GM19438 (cell line): ENCODE measurements at regions not wholly inside any gene's neighbourhood (a gene's known extent, or its start where the extent isn't known, plus 50 kb on each side); places are given as distances from the start of the nearest gene placed in this dataset.

Source experiments
- ATAC-seq: cut with Tn5 transposase; IDR thresholded peaks from one replicate; pipeline ENCODE4 v1.9.1; 2021; ENCODE audit warnings: low read depth; ENCODE audit not compliant: unreplicated experiment

- ATAC-seq, result no peak
Observed at GRCh38 chr16:73262931-73263330, 215.0 kb upstream of the ZFHX3 start.

GRCh38 chr16:73255031-73255430 lies 207.1 kb upstream of the ZFHX3 start:
- ATAC-seq, result no peak

GRCh38 chr16:73253922-73254480 lies 206.1 kb upstream of the ZFHX3 start:
- no peak for ATAC-seq

GRCh38 chr16:73252446-73252845 lies 204.5 kb upstream of the ZFHX3 start:
- ATAC-seq, result no peak

DNA sequence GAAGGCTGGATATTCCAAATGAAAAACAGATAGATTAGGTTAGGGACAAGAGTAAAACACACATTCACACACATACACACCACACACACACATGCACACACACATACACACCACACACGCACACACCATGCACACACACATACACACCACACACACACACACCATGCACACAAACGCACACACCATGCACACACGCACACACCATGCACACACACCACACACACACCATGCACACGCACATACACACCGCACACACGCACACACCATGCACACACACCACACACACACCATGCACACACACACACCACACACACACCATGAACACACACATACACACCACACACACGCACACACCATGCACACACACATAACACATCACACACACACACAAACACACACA lies 203.7 kb upstream of the ZFHX3 start:
- ATAC-seq, result no peak

DNA sequence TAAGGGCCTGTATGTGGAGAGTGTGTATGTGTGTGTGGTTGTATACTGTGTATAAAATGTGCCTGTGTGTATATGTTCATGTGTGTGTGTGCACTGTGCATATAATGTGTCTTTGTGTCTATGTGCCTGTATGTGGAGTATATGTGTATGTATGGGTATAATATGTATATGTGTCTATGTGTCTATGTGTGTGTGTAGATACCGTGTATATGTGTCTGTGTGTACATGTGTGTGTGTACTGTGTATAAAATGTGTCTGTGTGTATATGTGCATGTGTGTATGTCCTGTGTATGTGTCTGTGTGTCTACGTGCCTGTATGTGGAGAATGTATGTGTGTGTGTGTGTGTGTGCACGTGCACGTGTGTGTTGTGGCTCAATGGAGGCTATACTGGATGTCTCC lies 200.4 kb upstream of the ZFHX3 start:
- no peak for ATAC-seq

DNA sequence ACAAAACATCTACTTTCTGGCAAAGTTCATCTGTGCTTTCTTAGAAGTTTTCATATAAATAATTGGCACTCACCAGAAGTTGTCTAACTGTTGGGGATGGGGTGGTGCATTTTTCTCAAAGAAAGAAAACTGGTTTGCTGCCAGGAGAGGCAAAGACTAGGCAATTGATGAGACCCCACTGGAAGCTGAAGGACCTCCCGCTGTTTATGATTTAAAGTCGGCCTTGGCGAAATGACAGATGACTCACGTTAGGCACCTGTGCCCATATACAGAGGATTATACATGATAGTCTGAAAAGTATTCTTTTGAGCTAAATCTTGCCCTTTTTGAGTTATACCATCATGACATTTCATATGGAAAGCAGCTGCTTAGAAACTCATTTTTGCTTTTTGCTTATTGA lies 193.0 kb upstream of the ZFHX3 start:
- ATAC-seq, result no peak

DNA sequence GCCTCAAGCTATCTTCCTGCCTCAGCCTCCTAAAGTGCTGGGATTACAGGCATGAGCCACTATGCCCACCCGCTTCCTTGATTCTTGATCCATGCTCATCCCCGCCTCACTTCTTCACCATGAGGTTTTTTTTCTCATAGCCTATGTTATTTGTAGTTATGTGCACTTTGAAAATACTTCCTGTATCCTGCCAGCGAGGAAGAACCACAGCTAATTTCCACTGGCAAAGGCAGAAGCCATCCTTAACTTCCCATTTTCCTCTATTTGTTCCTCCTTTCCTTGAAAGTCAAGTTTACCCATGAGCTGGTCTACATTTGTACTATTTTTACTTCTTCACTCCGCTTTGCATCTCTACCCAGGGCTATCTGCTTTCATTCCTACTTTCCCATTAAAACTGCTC lies 189.7 kb upstream of the ZFHX3 start:
- ATAC-seq, result no peak

GRCh38 chr16:73234496-73234895 lies 186.6 kb upstream of the ZFHX3 start:
- no peak for ATAC-seq

DNA sequence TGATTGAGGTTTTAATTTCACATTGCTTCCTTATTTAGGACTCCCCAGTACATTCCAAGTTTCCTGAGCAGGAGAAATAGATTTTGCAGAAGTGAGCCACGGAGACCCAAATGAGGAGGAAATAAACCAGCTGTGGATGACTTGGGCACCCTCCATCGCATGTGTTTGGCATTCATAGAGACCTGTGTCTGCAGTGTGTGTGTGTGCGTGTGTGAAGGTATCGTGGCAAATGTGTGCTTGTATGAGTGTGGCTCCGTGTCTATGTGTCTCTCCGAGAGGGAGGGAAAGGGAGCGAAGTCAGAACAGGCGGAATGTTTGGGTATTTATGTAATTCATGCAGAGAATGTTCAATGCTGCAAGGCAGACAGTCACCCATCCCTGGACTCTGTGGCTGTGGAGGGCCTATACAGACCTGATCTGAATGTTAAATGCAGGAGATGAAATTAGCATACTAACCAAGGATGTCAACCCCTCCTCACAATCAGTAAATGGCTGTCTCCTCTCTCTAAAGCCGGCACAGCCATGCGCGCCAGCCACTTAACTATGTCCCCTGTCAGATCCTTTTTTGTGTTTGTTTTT lies 186.0 kb upstream of the ZFHX3 start:
- no peak for ATAC-seq

DNA sequence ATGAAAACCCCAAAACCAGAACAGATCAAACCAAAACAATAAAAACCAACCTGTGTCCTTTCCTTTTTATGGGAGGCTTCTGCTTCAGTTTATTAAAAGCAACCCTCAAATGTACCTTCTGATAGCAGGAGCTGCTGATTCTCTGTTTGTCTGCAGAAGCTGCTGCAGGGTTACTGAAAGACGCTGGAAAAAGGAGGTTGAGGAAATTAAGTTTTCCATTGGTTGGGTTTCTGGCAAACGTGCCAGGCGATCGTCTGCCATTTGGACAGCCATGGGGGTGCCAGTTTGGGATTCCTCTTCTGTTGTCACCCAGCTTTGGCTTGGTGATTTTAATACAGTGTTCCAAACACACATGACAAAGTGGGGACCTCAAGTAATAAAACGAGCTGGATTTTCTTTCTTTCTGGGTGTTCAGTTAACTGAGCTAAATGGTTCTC lies 185.4 kb upstream of the ZFHX3 start:
- no peak for ATAC-seq

DNA sequence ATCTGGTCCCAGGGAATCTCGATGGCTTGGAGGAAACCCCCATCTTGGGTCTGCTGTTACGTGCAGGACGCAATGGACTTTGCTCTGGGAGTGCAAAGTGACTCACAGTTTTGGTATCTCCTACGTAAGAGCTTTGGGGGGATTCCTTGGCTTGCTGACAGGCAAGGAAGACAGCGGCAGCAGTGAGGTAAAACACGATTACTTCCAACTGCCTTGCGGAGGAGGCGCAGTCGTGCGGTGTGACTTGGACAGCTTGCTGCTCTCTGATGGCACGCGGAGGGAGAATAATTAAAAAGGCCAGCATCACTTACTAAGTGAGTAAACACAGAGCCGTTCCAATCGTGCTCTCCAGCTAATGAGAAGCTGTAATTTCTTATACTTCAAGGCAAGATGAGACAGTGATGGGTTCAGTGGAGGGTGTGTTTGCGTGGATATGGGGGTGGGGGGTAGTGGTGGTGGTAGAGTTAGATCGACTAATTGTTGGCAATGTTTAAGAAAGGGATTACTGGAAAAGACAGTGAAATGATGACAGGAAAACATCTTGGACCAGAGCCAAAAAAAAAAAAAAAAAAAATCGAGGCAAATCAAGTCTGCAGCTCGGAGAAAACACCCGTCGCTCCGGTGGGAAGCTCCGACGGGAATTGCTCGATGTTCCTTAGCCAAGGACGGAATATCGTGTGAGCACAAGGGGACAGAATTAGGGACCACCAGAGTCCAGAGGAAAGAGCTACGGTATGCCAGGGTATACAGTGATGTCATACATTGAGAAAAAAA lies 184.8 kb upstream of the ZFHX3 start:
- no peak for ATAC-seq

DNA sequence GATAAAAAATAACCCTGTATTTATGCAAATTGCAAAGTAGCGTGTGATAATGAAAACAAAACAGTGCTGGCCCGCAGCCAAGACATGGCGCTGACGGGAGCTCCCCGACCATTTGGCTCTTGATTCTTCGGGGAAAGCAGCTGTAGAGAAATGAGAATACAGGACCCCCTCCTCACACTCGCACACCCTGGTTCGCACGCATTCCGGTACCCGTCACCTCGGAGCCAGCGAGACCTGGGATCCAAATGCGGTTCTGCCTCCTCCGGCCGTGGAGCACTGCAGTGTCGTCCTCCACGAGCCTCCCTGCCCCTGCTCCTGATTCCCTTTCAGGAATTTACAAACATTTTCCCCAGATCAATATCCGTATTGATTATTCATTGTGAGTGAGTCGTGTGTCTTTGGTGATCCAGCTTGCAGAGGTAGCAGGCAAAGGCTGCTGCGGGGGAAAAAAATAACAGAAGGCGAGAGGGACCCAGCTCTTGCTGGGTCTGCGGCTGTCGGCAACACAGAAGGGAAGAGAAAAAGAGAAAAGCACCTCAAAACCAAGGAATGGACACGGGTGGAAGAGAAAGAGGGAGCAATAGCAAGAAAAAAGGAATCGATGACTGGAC lies 184.1 kb upstream of the ZFHX3 start:
- ATAC-seq, result no peak

DNA sequence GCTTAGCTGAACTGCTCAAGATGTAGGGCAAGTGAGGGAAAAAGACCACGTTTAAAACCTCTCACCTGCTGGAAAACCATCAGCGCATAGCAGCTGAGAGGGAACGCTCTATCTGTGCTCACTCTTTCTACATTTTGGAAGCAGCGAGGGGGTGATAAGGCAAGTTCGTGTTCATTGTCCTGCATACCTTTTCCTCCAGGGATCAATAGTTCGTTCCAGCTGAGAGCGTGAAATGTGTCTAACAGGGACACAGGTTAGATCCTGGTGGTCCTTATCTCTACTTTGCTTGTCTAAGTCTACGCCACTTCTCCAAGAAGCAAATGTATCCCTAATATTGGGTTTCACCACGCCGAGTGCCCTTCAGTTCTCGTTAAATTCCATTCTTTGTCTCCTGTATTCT lies 183.5 kb upstream of the ZFHX3 start:
- ATAC-seq, result no peak

GRCh38 chr16:73230651-73231050 lies 182.7 kb upstream of the ZFHX3 start:
- no peak for ATAC-seq

DNA sequence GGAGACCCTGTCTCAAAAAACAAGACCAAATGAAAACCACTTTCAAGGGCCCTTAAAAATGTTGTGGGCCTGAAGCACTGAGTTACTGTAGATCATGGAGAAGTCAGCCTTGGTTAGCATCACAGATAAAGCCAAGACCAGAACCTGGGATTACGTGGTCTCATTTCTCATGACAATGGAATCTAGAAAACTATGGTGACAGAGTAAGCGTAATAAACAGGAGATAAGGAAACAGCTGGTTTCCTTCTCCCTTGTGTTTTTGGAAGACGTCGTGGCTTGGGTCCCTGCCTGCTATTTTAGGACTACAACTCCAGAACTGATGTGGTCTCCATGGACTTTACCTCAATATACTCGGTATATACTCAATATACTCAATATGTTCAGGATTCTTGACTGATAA lies 180.7 kb upstream of the ZFHX3 start:
- ATAC-seq, result no peak

- ATAC-seq, result no peak
Observed at GRCh38 chr16:73226675-73227074, 178.7 kb upstream of the ZFHX3 start.

DNA sequence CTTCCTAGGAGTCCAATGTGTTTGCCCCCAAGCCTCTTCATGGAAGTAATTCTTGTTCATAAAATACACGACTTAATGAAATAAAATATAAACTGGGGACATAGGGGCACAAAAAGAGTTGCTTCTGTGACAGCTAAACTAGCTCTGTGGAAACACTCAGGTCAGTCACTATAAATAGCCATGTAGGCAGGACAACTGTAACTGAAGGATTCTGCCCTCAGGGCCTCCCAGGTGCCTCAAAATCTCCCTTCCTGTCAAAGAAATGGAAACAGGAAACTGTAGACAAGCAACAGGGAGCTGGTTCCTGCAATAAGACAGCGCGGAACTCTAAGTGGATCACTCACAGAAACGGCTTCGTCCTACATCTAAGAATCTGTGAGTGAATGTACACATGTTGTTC lies 178.1 kb upstream of the ZFHX3 start:
- ATAC-seq, result no peak

GRCh38 chr16:73220836-73221235 lies 172.9 kb upstream of the ZFHX3 start:
- no peak for ATAC-seq

DNA sequence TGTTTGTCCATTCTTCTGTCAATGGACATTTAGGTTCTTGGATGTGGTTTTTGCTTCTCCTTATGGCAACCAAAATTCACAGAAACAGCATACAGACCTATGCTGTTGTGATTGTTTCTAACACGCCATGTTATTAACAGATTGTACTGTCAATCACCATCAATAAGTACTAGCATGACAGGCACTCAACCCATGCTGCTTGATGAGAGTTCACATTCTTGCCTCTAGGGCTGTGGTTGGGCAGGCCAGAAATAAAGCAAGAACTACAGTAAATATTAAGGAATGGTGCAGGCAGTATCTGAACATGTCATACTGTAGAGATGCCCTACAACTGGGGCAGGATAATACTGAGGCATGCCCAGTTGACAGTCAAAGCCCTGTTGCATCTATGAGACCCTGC lies 171.2 kb upstream of the ZFHX3 start:
- ATAC-seq, result no peak

GRCh38 chr16:73217654-73218053 lies 169.7 kb upstream of the ZFHX3 start:
- ATAC-seq, result no peak

DNA sequence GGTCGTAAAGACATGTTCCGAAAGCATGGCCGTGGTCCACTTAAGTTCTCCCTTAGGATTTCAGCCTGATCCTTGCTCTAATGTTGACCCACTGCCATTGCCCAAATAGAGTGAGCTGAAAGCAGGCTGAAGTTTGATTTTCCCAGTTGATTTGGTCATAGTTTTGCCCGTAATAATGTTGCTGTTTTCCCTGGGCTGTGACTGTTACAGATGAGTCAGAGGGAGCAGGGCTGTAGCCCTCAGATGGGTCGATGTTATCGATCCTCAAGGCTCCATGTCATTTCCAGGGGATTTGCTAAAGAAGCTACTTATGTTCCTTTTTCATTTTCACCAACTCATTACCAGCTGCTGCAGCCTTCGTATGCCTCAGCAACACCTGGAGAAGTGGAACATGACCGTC lies 169.0 kb upstream of the ZFHX3 start:
- ATAC-seq, result no peak
